H1 (cell line): ENCODE measurements at regions not wholly inside any gene's neighbourhood (a gene's known extent, or its start where the extent isn't known, plus 50 kb on each side); places are given as distances from the start of the nearest gene placed in this dataset.

Source experiments
- CTCF ChIA-PET: fragments of 300-600 bp; sonication (Branson Sonifier 250); formaldehyde crosslinking; loops from one replicate; lab custom pipeline; 2021; ENCODE audit not compliant: partially characterized antibody; lab: Charles Lee
- POLR2A ChIA-PET: fragments of 300-600 bp; sonication (Branson Sonifier 250); formaldehyde crosslinking; loops from one replicate; lab custom pipeline; 2021; ENCODE audit warnings: inconsistent platforms; ENCODE audit not compliant: partially characterized antibody; lab: Charles Lee
- DNase-seq, 2 experiments: peaks; one replicate each; pipeline versions ENCODE4 v3.0.0 to v3.0.0-alpha.2; 2010 to 2022; ENCODE audit warnings: low spot score in 2 of 2, low read depth in 1 of 2, mixed read lengths in 1 of 2
- FAIRE-seq: peaks from 2 replicates; lab custom pipeline; 2011; peaks lifted over from hg19 to GRCh38; lab: Jason Lieb, UNC
- H2AFZ ChIP-seq: 2 replicates; pipeline ENCODE4 v1.8.1; 2012; ENCODE audit warnings: low read length, inconsistent platforms
- H2AK5ac ChIP-seq: 2 replicates; pipeline ENCODE4 v1.6.1; 2013; ENCODE audit warnings: low read depth, low read length
- H2BK120ac ChIP-seq: replicated peaks from 2 replicates; pipeline ENCODE3; 2013; ENCODE audit warnings: low read depth, low read length, inconsistent platforms
- H2BK12ac ChIP-seq: 2 replicates; pipeline ENCODE4 v1.6.1; 2013; ENCODE audit warnings: low read depth, low read length
- H2BK15ac ChIP-seq: 2 replicates; pipeline ENCODE4 v1.6.1; 2013; ENCODE audit warnings: low read length
- H2BK20ac ChIP-seq: 2 replicates; pipeline ENCODE4 v1.6.1; 2013; ENCODE audit warnings: low read length
- H2BK5ac ChIP-seq: 2 replicates; pipeline ENCODE4 v1.6.1; 2013; ENCODE audit warnings: low read depth, low read length
- H3K14ac ChIP-seq: 2 replicates; pipeline ENCODE4 v1.6.1; 2013; ENCODE audit warnings: inconsistent platforms; ENCODE audit not compliant: insufficient read length
- H3K18ac ChIP-seq: 2 replicates; pipeline ENCODE4 v1.6.1; 2013; ENCODE audit warnings: low read length; ENCODE audit errors: extremely low read depth
- H3K23ac ChIP-seq: 2 replicates; pipeline ENCODE4 v1.6.1; 2013; ENCODE audit warnings: inconsistent platforms; ENCODE audit not compliant: insufficient read length
- H3K23me2 ChIP-seq: 2 replicates; pipeline ENCODE4 v1.6.1; 2013; ENCODE audit warnings: low read depth, low read length
- H3K27ac ChIP-seq: 2 replicates; pipeline ENCODE4 v1.6.1; 2011; ENCODE audit warnings: low read depth, low read length, inconsistent platforms
- H3K27me3 ChIP-seq, 4 experiments: replicated peaks in 1 of 4; 1 replicate in 1 of 4; 2 replicates in 3 of 4; pipeline versions ENCODE4 v1.6.1 to v1.8.1; 2011 to 2013; ENCODE audit warnings: low read length in 3 of 4, mild to moderate bottlenecking in 3 of 4, inconsistent platforms in 2 of 4, mixed read lengths in 2 of 4, moderate library complexity in 1 of 4; ENCODE audit not compliant: control insufficient read depth in 3 of 4, insufficient read depth in 3 of 4; ENCODE audit errors: extremely low read depth in 1 of 4
- H3K36me3 ChIP-seq, 4 experiments: 2 replicates each; pipeline versions ENCODE4 v1.6.1 to v1.8.1; 2011 to 2013; ENCODE audit warnings: mild to moderate bottlenecking in 4 of 4, low read length in 3 of 4, moderate library complexity in 2 of 4, control low read depth in 1 of 4, inconsistent platforms in 1 of 4; ENCODE audit not compliant: insufficient read depth in 4 of 4, control insufficient read depth in 2 of 4
- H3K4ac ChIP-seq: replicated peaks from 2 replicates; pipeline ENCODE3; 2013; ENCODE audit warnings: low read length, low read depth, mixed read lengths, inconsistent platforms; ENCODE audit not compliant: insufficient read length
- H3K4me1 ChIP-seq, 4 experiments: replicated peaks in 1 of 4; 1 replicate in 1 of 4; 2 replicates in 3 of 4; pipeline versions ENCODE4 v1.6.1 to v1.8.1; 2011 to 2013; ENCODE audit warnings: low read length in 3 of 4, inconsistent platforms in 2 of 4, mixed read lengths in 1 of 4; ENCODE audit not compliant: insufficient read depth in 4 of 4, control insufficient read depth in 3 of 4
- H3K4me2 ChIP-seq, 2 experiments: 2 replicates each; pipeline versions ENCODE4 v1.6.1 to v1.8.1; 2011 to 2013; ENCODE audit warnings: low read depth in 2 of 2, low read length in 2 of 2, control low read depth in 1 of 2, inconsistent platforms in 1 of 2, mild to moderate bottlenecking in 1 of 2; ENCODE audit not compliant: insufficient read depth in 1 of 2
- H3K4me3 ChIP-seq, 4 experiments: fragments of 200-600, 300-600 bp in 1 of 4; sonication (generic), shearing (Covaris generic), sonication (Bioruptor Twin) in 1 of 4; 2 replicates each; pipeline versions ENCODE4 v1.5.1 to v1.8.1; 2011 to 2016; ENCODE audit warnings: low read length in 4 of 4, low read depth in 3 of 4, control low read depth in 2 of 4, inconsistent platforms in 2 of 4, mild to moderate bottlenecking in 2 of 4, mixed read lengths in 1 of 4, moderate library complexity in 1 of 4; ENCODE audit not compliant: insufficient read depth in 2 of 4; ENCODE audit errors: extremely low read depth in 1 of 4
- H3K56ac ChIP-seq: replicated peaks from 2 replicates; pipeline ENCODE3; 2013; ENCODE audit warnings: low read depth, mild to moderate bottlenecking, mixed read lengths, low read length, inconsistent platforms; ENCODE audit not compliant: insufficient read length
- H3K79me1 ChIP-seq: 2 replicates; pipeline ENCODE4 v1.6.1; 2013; ENCODE audit warnings: low read depth, low read length, control low read depth
- H3K79me2 ChIP-seq, 2 experiments: 2 replicates each; pipeline versions ENCODE4 v1.6.1 to v1.8.1; 2012 to 2013; ENCODE audit warnings: low read length in 2 of 2, mild to moderate bottlenecking in 2 of 2, inconsistent platforms in 1 of 2; ENCODE audit not compliant: insufficient read depth in 2 of 2, control insufficient read depth in 1 of 2
- H3K9ac ChIP-seq, 4 experiments: replicated peaks in 1 of 4; 1 replicate in 1 of 4; 2 replicates in 3 of 4; pipeline versions ENCODE4 v1.6.1 to v1.8.1; 2011 to 2013; ENCODE audit warnings: low read depth in 3 of 4, low read length in 3 of 4, control low read depth in 2 of 4, mild to moderate bottlenecking in 2 of 4, moderate library complexity in 2 of 4, inconsistent platforms in 1 of 4; ENCODE audit errors: extremely low read depth in 1 of 4
- H3K9me3 ChIP-seq, 2 experiments: 2 replicates each; pipeline versions ENCODE4 v1.6.1 to v1.8.1; 2012 to 2013; ENCODE audit warnings: mild to moderate bottlenecking in 2 of 2, moderate library complexity in 2 of 2, control low read depth in 1 of 2, inconsistent platforms in 1 of 2, low read depth in 1 of 2, low read length in 1 of 2, mixed read lengths in 1 of 2; ENCODE audit not compliant: insufficient read depth in 2 of 2
- H4K20me1 ChIP-seq, 2 experiments: replicated peaks in 1 of 2; 2 replicates each; pipeline versions ENCODE3 to v1.8.1; 2011 to 2013; ENCODE audit warnings: inconsistent platforms in 2 of 2, low read length in 2 of 2, mild to moderate bottlenecking in 1 of 2; ENCODE audit not compliant: insufficient read depth in 2 of 2, control insufficient read depth in 1 of 2
- H4K5ac ChIP-seq: 2 replicates; pipeline ENCODE4 v1.6.1; 2013; ENCODE audit warnings: low read length, low read depth, mixed read lengths, inconsistent platforms; ENCODE audit not compliant: insufficient read length
- H4K8ac ChIP-seq: 2 replicates; pipeline ENCODE4 v1.8.0; 2013; ENCODE audit warnings: mild to moderate bottlenecking, moderate library complexity, low read length, inconsistent platforms; ENCODE audit not compliant: insufficient read depth; ENCODE audit errors: extremely low read depth
- H4K91ac ChIP-seq: replicated peaks from 2 replicates; pipeline ENCODE3; 2013; ENCODE audit warnings: low read length, mixed read lengths, inconsistent platforms; ENCODE audit not compliant: insufficient read length
- EGR1 ChIP-seq: IDR thresholded peaks from 2 replicates; pipeline ENCODE4 v1.6.1; 2011; ENCODE audit warnings: low read depth, low read length, borderline replicate concordance
- WGBS, 2 experiments: shearing (Covaris generic) in 1 of 2; methylation state at CpG; one replicate each; pipeline versions ENCODE4 v1.1.6 to v1.1.7; 2013 to 2015; ENCODE audit warnings: low lambda C conversion rate in 2 of 2, mixed read lengths in 2 of 2, inconsistent platforms in 1 of 2, low coverage in 1 of 2, missing lambda C conversion rate in 1 of 2; ENCODE audit not compliant: insufficient replicate concordance in 2 of 2, insufficient coverage in 1 of 2, insufficient read length in 1 of 2; ENCODE audit errors: extremely low coverage in 1 of 2, missing lambda C conversion rate in 1 of 2; 5-methylcytosine and 5-hydroxymethylcytosine counted together

DNA sequence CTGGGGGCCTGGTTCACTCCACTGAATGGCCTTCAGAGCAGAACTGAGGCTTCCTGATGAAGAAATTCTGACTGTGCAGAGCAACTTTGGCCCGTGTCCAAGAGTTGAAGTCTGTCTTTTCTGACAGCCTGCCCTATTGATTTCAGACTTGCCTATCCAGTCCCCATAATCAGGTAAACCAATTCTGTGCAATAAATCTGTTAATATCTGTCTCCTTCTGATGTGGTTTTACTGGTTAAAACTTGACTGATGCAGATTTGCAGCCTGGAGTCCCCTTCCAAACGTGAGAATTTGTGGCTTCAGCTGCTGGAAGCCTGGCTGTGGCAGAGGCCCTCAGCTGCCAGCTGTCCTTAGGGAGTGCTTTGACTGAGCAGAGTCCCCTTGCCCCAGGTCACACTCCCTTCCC, 283.9 kb upstream of the ANKRD55 start:
- CTCF ChIA-PET, result interaction anchor here (0.6 to 1.1 kb wide), 2 partner anchors 9 to 616 kb away, joined by 3 to 4 read pairs; no protein-coding TSS in a partner anchor
- no peak overlapping the region for H3K9ac ChIP-seq
- H4K20me1 ChIP-seq, result no peaks in the 10 kb centered on the region
- no peak overlapping the region for H2BK12ac ChIP-seq
- H3K9me3 ChIP-seq, result no peaks in the 10 kb centered on the region
- no peak overlapping the region for H4K5ac ChIP-seq
- H3K23ac ChIP-seq, result no peak overlapping the region
- no peak overlapping the region for H3K18ac ChIP-seq
- no peaks in the 10 kb centered on the region; a peak in 1 of 7 replicates for H3K4me1 ChIP-seq
- no peak overlapping the region for H3K4me2 ChIP-seq
- no peaks in the 10 kb centered on the region for H3K79me1 ChIP-seq
- no peak overlapping the region for H2BK5ac ChIP-seq
- H2BK15ac ChIP-seq, result no peak overlapping the region
- H2BK20ac ChIP-seq, result no peak overlapping the region
- DNase-seq, result no peak
- no peaks in the 10 kb centered on the region for H3K79me2 ChIP-seq
- no peak overlapping the region for H2AK5ac ChIP-seq
- no peaks in the 10 kb centered on the region for H3K27me3 ChIP-seq
- H4K91ac ChIP-seq, result no peak overlapping the region
- H2BK120ac ChIP-seq, result no peak overlapping the region
- H3K4me3 ChIP-seq, result no peak overlapping the region
- H3K27ac ChIP-seq, result no peak overlapping the region
- H3K4ac ChIP-seq, result no peak overlapping the region
- H4K8ac ChIP-seq, result no peak overlapping the region; the same call in 1 of the 2 replicates
- H3K14ac ChIP-seq, result no peak overlapping the region
- no peak overlapping the region for H2AFZ ChIP-seq
- no peak for FAIRE-seq
- WGBS, 2 experiments, result 93% methylated on average over 2 of the region's 2 CpGs; no CpG with 5 or more reads in 1 of the 2 experiments
- POLR2A ChIA-PET, result no interaction called here
- no peaks in the 10 kb centered on the region for H3K23me2 ChIP-seq
- H3K56ac ChIP-seq, result no peak overlapping the region
- no peaks in the 10 kb centered on the region for H3K36me3 ChIP-seq
- no peak for TF ChIP-seq EGR1
